ENCODE measurements at regions not wholly inside any gene's neighbourhood (a gene's known extent, or its start where the extent isn't known, plus 50 kb on each side); places are given as distances from the start of the nearest gene placed in this dataset.

DNA sequence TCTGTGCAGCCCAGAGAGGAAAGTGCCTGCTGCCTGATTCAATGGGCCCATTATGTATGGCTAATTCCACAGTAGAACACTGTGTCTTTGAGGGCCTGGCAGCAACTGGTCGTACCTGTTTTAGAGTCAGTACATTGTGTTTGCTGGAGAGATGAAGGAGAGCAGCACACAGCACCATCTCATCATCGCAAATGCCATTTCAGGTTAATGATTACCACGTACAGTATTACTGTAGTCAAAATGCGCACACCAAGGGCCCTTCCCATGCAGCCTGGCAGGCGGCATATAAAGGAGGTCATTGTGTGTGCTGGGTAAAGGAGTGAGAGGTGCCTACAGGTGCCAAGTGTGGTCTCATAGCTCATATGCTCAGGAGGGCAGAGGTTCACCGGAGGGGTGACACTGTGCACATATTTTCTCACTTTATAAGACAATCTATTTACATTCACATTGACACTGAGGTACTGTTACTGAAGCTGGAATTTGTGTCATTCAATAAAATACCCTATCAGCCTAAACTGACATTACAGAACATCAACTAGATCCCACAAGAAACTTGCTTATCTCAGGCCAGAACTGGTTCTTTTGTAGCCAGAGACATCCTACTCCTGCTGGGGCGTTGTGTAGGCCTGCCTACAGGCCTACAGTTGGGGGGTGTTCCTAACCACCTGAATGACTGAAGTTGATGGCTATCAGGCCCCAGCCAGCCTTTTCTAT lies 90.4 kb downstream of the APIP start (continued):
- TF ChIP-seq, protein P1, sequence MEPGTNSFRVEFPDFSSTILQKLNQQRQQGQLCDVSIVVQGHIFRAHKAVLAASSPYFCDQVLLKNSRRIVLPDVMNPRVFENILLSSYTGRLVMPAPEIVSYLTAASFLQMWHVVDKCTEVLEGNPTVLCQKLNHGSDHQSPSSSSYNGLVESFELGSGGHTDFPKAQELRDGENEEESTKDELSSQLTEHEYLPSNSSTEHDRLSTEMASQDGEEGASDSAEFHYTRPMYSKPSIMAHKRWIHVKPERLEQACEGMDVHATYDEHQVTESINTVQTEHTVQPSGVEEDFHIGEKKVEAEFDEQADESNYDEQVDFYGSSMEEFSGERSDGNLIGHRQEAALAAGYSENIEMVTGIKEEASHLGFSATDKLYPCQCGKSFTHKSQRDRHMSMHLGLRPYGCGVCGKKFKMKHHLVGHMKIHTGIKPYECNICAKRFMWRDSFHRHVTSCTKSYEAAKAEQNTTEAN (CRISPR knock-in tag; conservative IDR thresholded peaks at IDR 0.05): no peak; the same call in none of the 2 replicates
- TF ChIP-seq REPIN1 (CRISPR knock-in tag; IDR thresholded peaks at IDR 0.05; ENCODE audit: borderline replicate concordance, low read depth) (0 out of 2 replicates have a peak, but pooled peaks have one; percentile 22), CBX1 (IDR thresholded peaks at IDR 0.05; ENCODE audit: low read depth) (no peak), SRSF9 (IDR thresholded peaks at IDR 0.05; ENCODE audit: borderline replicate concordance, insufficient read depth, low read depth, low read length, poor library complexity, severe bottlenecking) (no peak), EEA1 (CRISPR knock-in tag; IDR thresholded peaks at IDR 0.05; ENCODE audit: borderline replicate concordance) (no peak), ZNF761 (CRISPR knock-in tag; conservative IDR thresholded peaks at IDR 0.05) (no peak), XBP1 (CRISPR knock-in tag; IDR thresholded peaks at IDR 0.05) (no peak), SMAD3 (CRISPR knock-in tag; IDR thresholded peaks at IDR 0.05) (peak; percentile 31; the same call in 1 of the 2 replicates), GFI1 (CRISPR knock-in tag; IDR thresholded peaks at IDR 0.05; ENCODE audit: borderline replicate concordance) (peak; percentile 58; the same call in 1 of the 2 replicates), TGIF2 (CRISPR knock-in tag; IDR thresholded peaks at IDR 0.05) (peak; percentile 59; the same call in 1 of the 2 replicates), PHF5A (CRISPR knock-in tag; IDR thresholded peaks at IDR 0.05; ENCODE audit: low read depth, unreplicated experiment) (peak; percentile 40), STAG1 (CRISPR knock-in tag; IDR thresholded peaks at IDR 0.05) (peak; percentile 21), HNRNPL (IDR thresholded peaks at IDR 0.05; ENCODE audit: low read depth, low read length) (peak; percentile 96), ELF3 (CRISPR knock-in tag; IDR thresholded peaks at IDR 0.05) (no peak; the same call in 1 of the 2 replicates)
- TF ChIP-seq, protein P2, sequence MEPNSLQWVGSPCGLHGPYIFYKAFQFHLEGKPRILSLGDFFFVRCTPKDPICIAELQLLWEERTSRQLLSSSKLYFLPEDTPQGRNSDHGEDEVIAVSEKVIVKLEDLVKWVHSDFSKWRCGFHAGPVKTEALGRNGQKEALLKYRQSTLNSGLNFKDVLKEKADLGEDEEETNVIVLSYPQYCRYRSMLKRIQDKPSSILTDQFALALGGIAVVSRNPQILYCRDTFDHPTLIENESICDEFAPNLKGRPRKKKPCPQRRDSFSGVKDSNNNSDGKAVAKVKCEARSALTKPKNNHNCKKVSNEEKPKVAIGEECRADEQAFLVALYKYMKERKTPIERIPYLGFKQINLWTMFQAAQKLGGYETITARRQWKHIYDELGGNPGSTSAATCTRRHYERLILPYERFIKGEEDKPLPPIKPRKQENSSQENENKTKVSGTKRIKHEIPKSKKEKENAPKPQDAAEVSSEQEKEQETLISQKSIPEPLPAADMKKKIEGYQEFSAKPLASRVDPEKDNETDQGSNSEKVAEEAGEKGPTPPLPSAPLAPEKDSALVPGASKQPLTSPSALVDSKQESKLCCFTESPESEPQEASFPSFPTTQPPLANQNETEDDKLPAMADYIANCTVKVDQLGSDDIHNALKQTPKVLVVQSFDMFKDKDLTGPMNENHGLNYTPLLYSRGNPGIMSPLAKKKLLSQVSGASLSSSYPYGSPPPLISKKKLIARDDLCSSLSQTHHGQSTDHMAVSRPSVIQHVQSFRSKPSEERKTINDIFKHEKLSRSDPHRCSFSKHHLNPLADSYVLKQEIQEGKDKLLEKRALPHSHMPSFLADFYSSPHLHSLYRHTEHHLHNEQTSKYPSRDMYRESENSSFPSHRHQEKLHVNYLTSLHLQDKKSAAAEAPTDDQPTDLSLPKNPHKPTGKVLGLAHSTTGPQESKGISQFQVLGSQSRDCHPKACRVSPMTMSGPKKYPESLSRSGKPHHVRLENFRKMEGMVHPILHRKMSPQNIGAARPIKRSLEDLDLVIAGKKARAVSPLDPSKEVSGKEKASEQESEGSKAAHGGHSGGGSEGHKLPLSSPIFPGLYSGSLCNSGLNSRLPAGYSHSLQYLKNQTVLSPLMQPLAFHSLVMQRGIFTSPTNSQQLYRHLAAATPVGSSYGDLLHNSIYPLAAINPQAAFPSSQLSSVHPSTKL (CRISPR knock-in tag; IDR thresholded peaks at IDR 0.05): peak; percentile 87
- TF ChIP-seq, protein P3, sequence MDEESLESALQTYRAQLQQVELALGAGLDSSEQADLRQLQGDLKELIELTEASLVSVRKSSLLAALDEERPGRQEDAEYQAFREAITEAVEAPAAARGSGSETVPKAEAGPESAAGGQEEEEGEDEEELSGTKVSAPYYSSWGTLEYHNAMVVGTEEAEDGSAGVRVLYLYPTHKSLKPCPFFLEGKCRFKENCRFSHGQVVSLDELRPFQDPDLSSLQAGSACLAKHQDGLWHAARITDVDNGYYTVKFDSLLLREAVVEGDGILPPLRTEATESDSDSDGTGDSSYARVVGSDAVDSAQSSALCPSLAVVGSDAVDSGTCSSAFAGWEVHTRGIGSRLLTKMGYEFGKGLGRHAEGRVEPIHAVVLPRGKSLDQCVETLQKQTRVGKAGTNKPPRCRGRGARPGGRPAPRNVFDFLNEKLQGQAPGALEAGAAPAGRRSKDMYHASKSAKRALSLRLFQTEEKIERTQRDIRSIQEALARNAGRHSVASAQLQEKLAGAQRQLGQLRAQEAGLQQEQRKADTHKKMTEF (CRISPR knock-in tag; IDR thresholded peaks at IDR 0.05): peak; percentile 70
- TF ChIP-seq, protein P4, sequence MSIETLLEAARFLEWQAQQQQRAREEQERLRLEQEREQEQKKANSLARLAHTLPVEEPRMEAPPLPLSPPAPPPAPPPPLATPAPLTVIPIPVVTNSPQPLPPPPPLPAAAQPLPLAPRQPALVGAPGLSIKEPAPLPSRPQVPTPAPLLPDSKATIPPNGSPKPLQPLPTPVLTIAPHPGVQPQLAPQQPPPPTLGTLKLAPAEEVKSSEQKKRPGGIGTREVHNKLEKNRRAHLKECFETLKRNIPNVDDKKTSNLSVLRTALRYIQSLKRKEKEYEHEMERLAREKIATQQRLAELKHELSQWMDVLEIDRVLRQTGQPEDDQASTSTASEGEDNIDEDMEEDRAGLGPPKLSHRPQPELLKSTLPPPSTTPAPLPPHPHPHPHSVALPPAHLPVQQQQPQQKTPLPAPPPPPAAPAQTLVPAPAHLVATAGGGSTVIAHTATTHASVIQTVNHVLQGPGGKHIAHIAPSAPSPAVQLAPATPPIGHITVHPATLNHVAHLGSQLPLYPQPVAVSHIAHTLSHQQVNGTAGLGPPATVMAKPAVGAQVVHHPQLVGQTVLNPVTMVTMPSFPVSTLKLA (IDR thresholded peaks at IDR 0.05): no peak
- TF ChIP-seq, protein P5, sequence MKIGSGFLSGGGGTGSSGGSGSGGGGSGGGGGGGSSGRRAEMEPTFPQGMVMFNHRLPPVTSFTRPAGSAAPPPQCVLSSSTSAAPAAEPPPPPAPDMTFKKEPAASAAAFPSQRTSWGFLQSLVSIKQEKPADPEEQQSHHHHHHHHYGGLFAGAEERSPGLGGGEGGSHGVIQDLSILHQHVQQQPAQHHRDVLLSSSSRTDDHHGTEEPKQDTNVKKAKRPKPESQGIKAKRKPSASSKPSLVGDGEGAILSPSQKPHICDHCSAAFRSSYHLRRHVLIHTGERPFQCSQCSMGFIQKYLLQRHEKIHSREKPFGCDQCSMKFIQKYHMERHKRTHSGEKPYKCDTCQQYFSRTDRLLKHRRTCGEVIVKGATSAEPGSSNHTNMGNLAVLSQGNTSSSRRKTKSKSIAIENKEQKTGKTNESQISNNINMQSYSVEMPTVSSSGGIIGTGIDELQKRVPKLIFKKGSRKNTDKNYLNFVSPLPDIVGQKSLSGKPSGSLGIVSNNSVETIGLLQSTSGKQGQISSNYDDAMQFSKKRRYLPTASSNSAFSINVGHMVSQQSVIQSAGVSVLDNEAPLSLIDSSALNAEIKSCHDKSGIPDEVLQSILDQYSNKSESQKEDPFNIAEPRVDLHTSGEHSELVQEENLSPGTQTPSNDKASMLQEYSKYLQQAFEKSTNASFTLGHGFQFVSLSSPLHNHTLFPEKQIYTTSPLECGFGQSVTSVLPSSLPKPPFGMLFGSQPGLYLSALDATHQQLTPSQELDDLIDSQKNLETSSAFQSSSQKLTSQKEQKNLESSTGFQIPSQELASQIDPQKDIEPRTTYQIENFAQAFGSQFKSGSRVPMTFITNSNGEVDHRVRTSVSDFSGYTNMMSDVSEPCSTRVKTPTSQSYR (CRISPR knock-in tag; IDR thresholded peaks at IDR 0.05; ENCODE audit: borderline replicate concordance): 0 out of 2 replicates have a peak, but pooled peaks have one; percentile 5
